Stomach (tissue), 4 donors: ENCODE measurements at regions not wholly inside any gene's neighbourhood (a gene's known extent, or its start where the extent isn't known, plus 50 kb on each side); places are given as distances from the start of the nearest gene placed in this dataset.

ENCODE experiments used
- POLR2A ChIP-seq, 4 donors: fragments of 450-650 bp; IDR thresholded peaks; one replicate each; pipeline ENCODE4 v1.6.1; 2016; ENCODE audit warnings: antibody characterized with exemption in 4 of 4, control low read depth in 2 of 4, mild to moderate bottlenecking in 1 of 4, moderate library complexity in 1 of 4
- TF ChIP-seq, protein P1 (sequence below), 7 experiments: fragments of 450-650 bp in 4 of 7; fragments of 200-600 bp in 3 of 7; sonication (generic) in 3 of 7; IDR thresholded peaks; one replicate each; pipeline ENCODE4 v1.5.1; 2016 to 2019; ENCODE audit warnings: antibody characterized with exemption in 7 of 7, control low read depth in 2 of 7, mild to moderate bottlenecking in 1 of 7

GRCh38 chr1:38173848-38174247 is 127.3 kb upstream of the POU3F1 start:
- no peak for TF ChIP-seq POLR2A (IDR thresholded peaks at IDR 0.05)
- TF ChIP-seq, protein P1, sequence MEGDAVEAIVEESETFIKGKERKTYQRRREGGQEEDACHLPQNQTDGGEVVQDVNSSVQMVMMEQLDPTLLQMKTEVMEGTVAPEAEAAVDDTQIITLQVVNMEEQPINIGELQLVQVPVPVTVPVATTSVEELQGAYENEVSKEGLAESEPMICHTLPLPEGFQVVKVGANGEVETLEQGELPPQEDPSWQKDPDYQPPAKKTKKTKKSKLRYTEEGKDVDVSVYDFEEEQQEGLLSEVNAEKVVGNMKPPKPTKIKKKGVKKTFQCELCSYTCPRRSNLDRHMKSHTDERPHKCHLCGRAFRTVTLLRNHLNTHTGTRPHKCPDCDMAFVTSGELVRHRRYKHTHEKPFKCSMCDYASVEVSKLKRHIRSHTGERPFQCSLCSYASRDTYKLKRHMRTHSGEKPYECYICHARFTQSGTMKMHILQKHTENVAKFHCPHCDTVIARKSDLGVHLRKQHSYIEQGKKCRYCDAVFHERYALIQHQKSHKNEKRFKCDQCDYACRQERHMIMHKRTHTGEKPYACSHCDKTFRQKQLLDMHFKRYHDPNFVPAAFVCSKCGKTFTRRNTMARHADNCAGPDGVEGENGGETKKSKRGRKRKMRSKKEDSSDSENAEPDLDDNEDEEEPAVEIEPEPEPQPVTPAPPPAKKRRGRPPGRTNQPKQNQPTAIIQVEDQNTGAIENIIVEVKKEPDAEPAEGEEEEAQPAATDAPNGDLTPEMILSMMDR (IDR thresholded peaks at IDR 0.05): no peak
